K562 (cell line): ENCODE measurements at regions not wholly inside any gene's neighbourhood (a gene's known extent, or its start where the extent isn't known, plus 50 kb on each side); places are given as distances from the start of the nearest gene placed in this dataset.

Source experiments
- ATAC-seq: fragments of 200-7000 bp; cut with Tn5 transposase; 3 replicates; pipeline ENCODE4 v1.9.1; 2020; ENCODE audit warnings: moderate library complexity
- BruUV-seq: library from RNA; stranded (reverse); fragments of 400-500 nt; replicated peaks from 2 replicates; lab custom pipeline; 2021; lab: Mats Ljungman, UMichigan
- CTCF ChIA-PET: fragments of 300-600 bp; formaldehyde crosslinking; extraction: SDS; loops from one replicate; lab custom pipeline; 2021; ENCODE audit warnings: low intra/inter-chr PET ratio; lab: Yijun Ruan, JAX
- POLR2A ChIA-PET: fragments of 300-600, 350-650 bp; sonication (Branson Sonifier 250); formaldehyde crosslinking; extraction: SDS; loops from one replicate; lab custom pipeline; 2021; ENCODE audit warnings: antibody characterized with exemption, inconsistent platforms; lab: Yijun Ruan, JAX
- DNase-seq, 4 experiments: peaks; one replicate each; pipeline versions ENCODE4 v3.0.0 to v3.0.0-alpha.2; 2011 to 2018; ENCODE audit warnings: low spot score in 3 of 4, mixed read lengths in 3 of 4; ENCODE audit errors: extremely low read depth in 1 of 4
- FAIRE-seq: peaks from 2 replicates; lab custom pipeline; 2011; peaks lifted over from hg19 to GRCh38; lab: Jason Lieb, UNC
- H2AFZ ChIP-seq: 2 replicates; pipeline ENCODE4 v1.6.0; 2011; ENCODE audit warnings: low read depth, low read length, control low read depth, inconsistent platforms
- H3K27ac ChIP-seq: fragments of 200-600 bp; 3 replicates; pipeline ENCODE4 v1.8.0; 2011; ENCODE audit warnings: low read depth, mild to moderate bottlenecking, control low read depth, inconsistent platforms, low read length, moderate library complexity, mixed read lengths; ENCODE audit errors: extremely low read depth
- H3K27me3 ChIP-seq, 2 experiments: fragments of 300-600 bp in 1 of 2; 2 replicates in 1 of 2; 3 replicates in 1 of 2; pipeline versions ENCODE4 v1.6.0 to v1.8.0; 2011; ENCODE audit warnings: inconsistent platforms in 2 of 2, low read length in 2 of 2, mild to moderate bottlenecking in 1 of 2, mixed read lengths in 1 of 2, moderate library complexity in 1 of 2; ENCODE audit not compliant: control insufficient read depth in 2 of 2, insufficient read depth in 2 of 2
- H3K36me3 ChIP-seq: fragments of 300-600 bp; 3 replicates; pipeline ENCODE4 v1.8.0; 2011; ENCODE audit warnings: mild to moderate bottlenecking, low read length, inconsistent platforms; ENCODE audit not compliant: control insufficient read depth, insufficient read depth
- H3K4me1 ChIP-seq, 2 experiments: fragments of 200-600 bp in 1 of 2; replicated peaks in 1 of 2; 2 replicates in 1 of 2; 3 replicates in 1 of 2; pipeline versions ENCODE4 v1.5.1 to v1.8.0; 2011; ENCODE audit warnings: inconsistent platforms in 2 of 2, low read length in 2 of 2, mild to moderate bottlenecking in 1 of 2, mixed read lengths in 1 of 2, moderate library complexity in 1 of 2; ENCODE audit not compliant: control insufficient read depth in 2 of 2, insufficient read depth in 2 of 2
- H3K4me2 ChIP-seq: 2 replicates; pipeline ENCODE4 v1.6.1; 2011; ENCODE audit warnings: low read length, control low read depth, inconsistent platforms, mixed read lengths; ENCODE audit not compliant: insufficient read depth
- H3K4me3 ChIP-seq: fragments of 200-600 bp; sonication (generic), shearing (Covaris generic); 2 replicates; pipeline ENCODE4 v1.5.1; 2016; ENCODE audit warnings: control low read depth, inconsistent platforms
- H3K79me2 ChIP-seq: fragments of 200-600 bp; 3 replicates; pipeline ENCODE4 v1.8.0; 2011; ENCODE audit warnings: low read length, inconsistent platforms; ENCODE audit not compliant: control insufficient read depth, insufficient read depth
- H3K9ac ChIP-seq, 2 experiments: 2 replicates each; pipeline versions ENCODE4 v1.6.0 to v1.6.1; 2011; ENCODE audit warnings: low read depth in 2 of 2, low read length in 2 of 2, control low read depth in 1 of 2, inconsistent platforms in 1 of 2, mild to moderate bottlenecking in 1 of 2, mixed read lengths in 1 of 2; ENCODE audit not compliant: insufficient read depth in 1 of 2
- H3K9me1 ChIP-seq: one replicate; pipeline ENCODE4 v1.6.0; 2011; ENCODE audit warnings: inconsistent platforms, mild to moderate bottlenecking, low read length, moderate library complexity; ENCODE audit not compliant: control insufficient read depth, insufficient read depth
- H3K9me3 ChIP-seq: replicated peaks from 2 replicates; pipeline ENCODE4 v1.5.1; 2011; ENCODE audit warnings: low read depth, low read length, inconsistent platforms; ENCODE audit not compliant: control insufficient read depth, insufficient read depth
- H4K20me1 ChIP-seq: replicated peaks from 2 replicates; pipeline ENCODE4 v1.6.1; 2011; ENCODE audit warnings: low read length, inconsistent platforms, mixed read lengths; ENCODE audit not compliant: control insufficient read depth, insufficient read depth
- HNRNPL ChIP-seq: fragments of 200-400 bp; formaldehyde crosslinking; IDR thresholded peaks from 2 replicates; pipeline ENCODE4 v1.6.1; 2017; ENCODE audit warnings: low read depth, mild to moderate bottlenecking, low read length
- RBM25 ChIP-seq: fragments of 200-400 bp; formaldehyde crosslinking; IDR thresholded peaks from 2 replicates; pipeline ENCODE4 v1.6.1; 2018; ENCODE audit warnings: low read length, low read depth, moderate library complexity; ENCODE audit not compliant: severe bottlenecking
- SOX6 ChIP-seq: fragments of 450-650 bp; IDR thresholded peaks from 2 replicates; pipeline ENCODE4 v1.6.1; 2014; ENCODE audit warnings: mild to moderate bottlenecking
- ZNF316 ChIP-seq: fragments of 450-650 bp; IDR thresholded peaks from 2 replicates; pipeline ENCODE4 v1.6.1; 2016
- WGBS: fragments of 100-300 bp; shearing (Covaris generic); methylation state at CpG from one replicate; pipeline ENCODE4 v1.1.6; 2016; ENCODE audit warnings: low coverage, mixed read lengths; ENCODE audit not compliant: insufficient coverage; ENCODE audit errors: missing lambda C conversion rate; 5-methylcytosine and 5-hydroxymethylcytosine counted together
- in situ Hi-C: fragments of 300-500 bp; cut with MboI; formaldehyde crosslinking; loops from 4 replicates; pipeline ENCODE4 v1.15.0; 2018; ENCODE audit warnings: inconsistent platforms, mixed read lengths
- intact Hi-C: fragments of 100-400 bp; cut with micrococcal nuclease; formaldehyde crosslinking; loops from 2 replicates; pipeline ENCODE4 v1.14.2; 2022
- TF ChIP-seq, protein P1 (sequence below): sonication (generic); IDR thresholded peaks from 2 replicates; pipeline ENCODE4 v1.6.1; 2016

- H3K4me1 ChIP-seq: peaks cover 0 to 6% of the 10 kb centered on the region in 2 experiments; a peak in 2 of 5 replicates
- H3K27me3 ChIP-seq: no peaks in the 10 kb centered on the region; a peak in 2 of 5 replicates
- no peak overlapping the region for H3K4me3 ChIP-seq
- TF ChIP-seq RBM25: peak; percentile 75
- TF ChIP-seq ZNF316: no peak
- BruUV-seq: no TSS peak
- 14% methylated on average over 3 of the region's 3 CpGs for WGBS
- no peaks in the 10 kb centered on the region for H3K36me3 ChIP-seq
- H3K9ac ChIP-seq: no peak overlapping the region
- intact Hi-C loops (no loop called here), in situ Hi-C loops (no loop called here)
- CTCF ChIA-PET: no interaction called here
- no peaks in the 10 kb centered on the region for H3K9me1 ChIP-seq
- no peak overlapping the region for H3K4me2 ChIP-seq
- no peaks in the 10 kb centered on the region for H3K79me2 ChIP-seq
- DNase-seq (no peak), ATAC-seq (no peak), FAIRE-seq (no peak)
- no peak overlapping the region for H3K27ac ChIP-seq
- H4K20me1 ChIP-seq: no peaks in the 10 kb centered on the region
- POLR2A ChIA-PET: no interaction called here
- H3K9me3 ChIP-seq: no peaks in the 10 kb centered on the region
- H2AFZ ChIP-seq: no peak overlapping the region
Measured at GRCh38 chr10:91149550-91149949, 70.9 kb upstream of the PCGF5 start.

DNA sequence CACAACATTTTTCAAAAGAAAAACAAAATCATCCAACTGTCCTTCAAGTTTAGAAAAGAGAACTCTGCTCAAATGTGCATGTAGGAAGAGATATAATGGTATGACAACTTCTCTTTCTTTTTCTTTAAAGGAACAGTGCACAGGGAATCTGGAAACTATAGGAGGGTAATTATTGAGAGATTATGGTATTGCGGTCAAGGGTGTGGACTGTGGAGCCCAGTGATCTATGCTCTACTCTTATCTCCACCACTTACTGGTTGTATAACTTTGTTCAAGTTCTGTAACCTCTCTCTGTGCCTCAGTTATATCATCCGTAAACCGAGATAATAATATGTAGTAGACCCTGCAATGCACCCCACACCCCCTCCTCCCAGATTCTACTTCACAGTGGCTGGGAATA, 69.8 kb upstream of the PCGF5 start:
- in situ Hi-C loops: no loop called here
- BruUV-seq: no TSS peak
- DNase-seq (no peak), FAIRE-seq (no peak), ATAC-seq (no peak)
- Histone ChIP-seq H3K79me2 (no peaks in the 10 kb centered on the region), H3K4me1 (peaks cover 0 to 6% of the 10 kb centered on the region in 2 experiments; a peak in 2 of 5 replicates), H3K9ac (no peak overlapping the region), H3K36me3 (no peaks in the 10 kb centered on the region), H2AFZ (no peak overlapping the region), H3K9me3 (no peaks in the 10 kb centered on the region), H3K4me2 (no peak overlapping the region), H3K4me3 (no peak overlapping the region), H4K20me1 (no peaks in the 10 kb centered on the region), H3K9me1 (no peaks in the 10 kb centered on the region), H3K27ac (no peak overlapping the region), H3K27me3 (no peaks in the 10 kb centered on the region; a peak in 2 of 5 replicates)
- TF ChIP-seq, protein P1, sequence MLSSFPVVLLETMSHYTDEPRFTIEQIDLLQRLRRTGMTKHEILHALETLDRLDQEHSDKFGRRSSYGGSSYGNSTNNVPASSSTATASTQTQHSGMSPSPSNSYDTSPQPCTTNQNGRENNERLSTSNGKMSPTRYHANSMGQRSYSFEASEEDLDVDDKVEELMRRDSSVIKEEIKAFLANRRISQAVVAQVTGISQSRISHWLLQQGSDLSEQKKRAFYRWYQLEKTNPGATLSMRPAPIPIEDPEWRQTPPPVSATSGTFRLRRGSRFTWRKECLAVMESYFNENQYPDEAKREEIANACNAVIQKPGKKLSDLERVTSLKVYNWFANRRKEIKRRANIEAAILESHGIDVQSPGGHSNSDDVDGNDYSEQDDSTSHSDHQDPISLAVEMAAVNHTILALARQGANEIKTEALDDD: peak; percentile 27; the same call in 1 of the 2 replicates
- TF ChIP-seq HNRNPL (no peak), SOX6 (peak; percentile 46; the same call in 1 of the 2 replicates)
- intact Hi-C loops: no loop called here
- CTCF ChIA-PET: no interaction called here
- 0% methylated on average over 3 of the region's 3 CpGs for WGBS
- POLR2A ChIA-PET: no interaction called here
